ENCODE measurements at regions not wholly inside any gene's neighbourhood (a gene's known extent, or its start where the extent isn't known, plus 50 kb on each side); places are given as distances from the start of the nearest gene placed in this dataset.

- no peak for TF ChIP-seq CTCF (IDR thresholded peaks at IDR 0.05)
- TF ChIP-seq ZFX (IDR thresholded peaks at IDR 0.05; ENCODE audit: borderline replicate concordance) = no peak
These were observed 99.6 kb downstream of the NMUR2 start for GRCh38 chr5:152305525-152305924.

Data from 22Rv1 (cell line).